H9 (cell line): ENCODE measurements at regions not wholly inside any gene's neighbourhood (a gene's known extent, or its start where the extent isn't known, plus 50 kb on each side); places are given as distances from the start of the nearest gene placed in this dataset.

ENCODE experiments used
- DNase-seq: peaks from one replicate; pipeline ENCODE4 v3.0.0-alpha.2; 2017
- H2AFZ ChIP-seq: one replicate; pipeline ENCODE4 v1.6.1; 2013; ENCODE audit warnings: mild to moderate bottlenecking, low read length, control low read depth, moderate library complexity
- H2AK5ac ChIP-seq: 2 replicates; pipeline ENCODE4 v1.6.1; 2013; ENCODE audit warnings: low read length, control low read depth, mixed read lengths; ENCODE audit not compliant: insufficient read length
- H2BK120ac ChIP-seq: one replicate; pipeline ENCODE4 v1.6.1; 2013; ENCODE audit warnings: low read depth, mild to moderate bottlenecking, low read length, control low read depth, inconsistent platforms; ENCODE audit not compliant: poor library complexity, severe bottlenecking
- H2BK12ac ChIP-seq: 2 replicates; pipeline ENCODE4 v1.6.1; 2013; ENCODE audit warnings: low read length, control low read depth, mixed read lengths, low read depth; ENCODE audit not compliant: insufficient read length
- H2BK15ac ChIP-seq: 2 replicates; pipeline ENCODE4 v1.6.1; 2013; ENCODE audit warnings: low read depth, low read length, control low read depth
- H2BK20ac ChIP-seq: one replicate; pipeline ENCODE4 v1.6.1; 2013; ENCODE audit warnings: low read depth, mild to moderate bottlenecking, low read length, control low read depth, inconsistent platforms; ENCODE audit not compliant: poor library complexity, severe bottlenecking
- H2BK5ac ChIP-seq: 2 replicates; pipeline ENCODE4 v1.6.1; 2013; ENCODE audit warnings: low read length, control low read depth, mixed read lengths; ENCODE audit not compliant: insufficient read length
- H3K14ac ChIP-seq: 2 replicates; pipeline ENCODE4 v1.6.1; 2013; ENCODE audit warnings: low read length, control low read depth; ENCODE audit not compliant: insufficient read depth
- H3K18ac ChIP-seq: 2 replicates; pipeline ENCODE4 v1.6.1; 2013; ENCODE audit warnings: low read depth, mild to moderate bottlenecking, mixed read lengths, low read length, control low read depth; ENCODE audit not compliant: insufficient read length
- H3K23ac ChIP-seq: 2 replicates; pipeline ENCODE4 v1.6.1; 2013; ENCODE audit warnings: low read length, control low read depth, mixed read lengths, low read depth; ENCODE audit not compliant: insufficient read length
- H3K23me2 ChIP-seq: 2 replicates; pipeline ENCODE4 v1.6.1; 2013; ENCODE audit warnings: low read depth, mild to moderate bottlenecking, mixed read lengths, low read length, control low read depth; ENCODE audit not compliant: insufficient read length, poor library complexity, severe bottlenecking
- H3K27ac ChIP-seq: 2 replicates; pipeline ENCODE4 v1.5.1; 2013; ENCODE audit warnings: low read length, control low read depth, mixed read lengths, low read depth; ENCODE audit not compliant: insufficient read length
- H3K27me3 ChIP-seq: 2 replicates; pipeline ENCODE4 v1.6.1; 2013; ENCODE audit warnings: low read length, control low read depth, inconsistent platforms; ENCODE audit not compliant: insufficient read depth
- H3K4ac ChIP-seq: 2 replicates; pipeline ENCODE4 v1.6.1; 2013; ENCODE audit warnings: low read depth, mild to moderate bottlenecking, control low read depth, inconsistent platforms, low read length, moderate library complexity
- H3K4me1 ChIP-seq: 2 replicates; pipeline ENCODE4 v1.6.1; 2013; ENCODE audit warnings: low read length, control low read depth, inconsistent platforms; ENCODE audit not compliant: insufficient read depth
- H3K4me2 ChIP-seq: 2 replicates; pipeline ENCODE4 v1.6.1; 2013; ENCODE audit warnings: low read length, control low read depth, mixed read lengths; ENCODE audit not compliant: insufficient read length, insufficient read depth
- H3K56ac ChIP-seq: 2 replicates; pipeline ENCODE4 v1.6.1; 2013; ENCODE audit warnings: low read depth, mild to moderate bottlenecking, mixed read lengths, low read length, control low read depth; ENCODE audit not compliant: insufficient read length
- H3K79me1 ChIP-seq: 2 replicates; pipeline ENCODE4 v1.6.1; 2013; ENCODE audit warnings: low read depth, mild to moderate bottlenecking, moderate library complexity, low read length, control low read depth, inconsistent platforms; ENCODE audit not compliant: insufficient read depth, poor library complexity, severe bottlenecking
- H3K79me2 ChIP-seq: 2 replicates; pipeline ENCODE4 v1.6.1; 2013; ENCODE audit warnings: low read length, control low read depth, inconsistent platforms; ENCODE audit not compliant: insufficient read depth
- H3K9ac ChIP-seq: 2 replicates; pipeline ENCODE4 v1.6.1; 2013; ENCODE audit warnings: low read length, control low read depth, mixed read lengths; ENCODE audit not compliant: insufficient read length; ENCODE audit errors: extremely low read depth
- H3K9me3 ChIP-seq: one replicate; pipeline ENCODE4 v1.6.1; 2013; ENCODE audit warnings: low read depth, low read length, inconsistent platforms; ENCODE audit not compliant: control insufficient read depth
- H3T11ph ChIP-seq: one replicate; pipeline ENCODE4 v1.6.1; 2013; ENCODE audit warnings: mild to moderate bottlenecking, low read length, control low read depth, inconsistent platforms
- H4K20me1 ChIP-seq: one replicate; pipeline ENCODE4 v1.6.1; 2013; ENCODE audit not compliant: control insufficient read depth, insufficient read length, insufficient read depth
- H4K5ac ChIP-seq: 2 replicates; pipeline ENCODE4 v1.6.1; 2013; ENCODE audit warnings: low read depth, mild to moderate bottlenecking, mixed read lengths, low read length, control low read depth; ENCODE audit not compliant: insufficient read length
- H4K8ac ChIP-seq: replicated peaks from 2 replicates; pipeline ENCODE4 v1.6.1; 2013; ENCODE audit warnings: low read length, control low read depth, mixed read lengths, low read depth; ENCODE audit not compliant: insufficient read length
- H4K91ac ChIP-seq: 2 replicates; pipeline ENCODE4 v1.6.1; 2013; ENCODE audit warnings: low read depth, mild to moderate bottlenecking, moderate library complexity, mixed read lengths, low read length, control low read depth; ENCODE audit not compliant: insufficient read length
- H3K27ac Mint-ChIP-seq, 3 experiments: 2 replicates in 2 of 3; 3 replicates in 1 of 3; pipeline ENCODE4 v1.8.0; 2020 to 2021; ENCODE audit warnings: mixed read lengths in 3 of 3, mild to moderate bottlenecking in 1 of 3, moderate library complexity in 1 of 3
- H3K27me3 Mint-ChIP-seq: 2 replicates; pipeline ENCODE4 v1.8.0; 2021; ENCODE audit warnings: low read depth, mild to moderate bottlenecking, moderate library complexity, mixed read lengths
- H3K36me3 Mint-ChIP-seq, 3 experiments: 2 replicates in 2 of 3; 3 replicates in 1 of 3; pipeline ENCODE4 v1.8.0; 2020 to 2021; ENCODE audit warnings: low read depth in 3 of 3, mixed read lengths in 3 of 3; ENCODE audit not compliant: insufficient read depth in 1 of 3
- H3K4me1 Mint-ChIP-seq, 2 experiments: 2 replicates each; pipeline ENCODE4 v1.8.0; 2020; ENCODE audit warnings: mixed read lengths in 2 of 2
- H3K4me3 Mint-ChIP-seq, 2 experiments: 2 replicates in 1 of 2; 3 replicates in 1 of 2; pipeline ENCODE4 v1.8.0; 2020 to 2021; ENCODE audit warnings: mild to moderate bottlenecking in 2 of 2, mixed read lengths in 2 of 2, moderate library complexity in 1 of 2
- H3K9me3 Mint-ChIP-seq, 2 experiments: 2 replicates in 1 of 2; 3 replicates in 1 of 2; pipeline ENCODE4 v1.8.0; 2020; ENCODE audit warnings: mild to moderate bottlenecking in 2 of 2, mixed read lengths in 2 of 2, moderate library complexity in 1 of 2
- WGBS: extraction: QIAGEN DNeasy Blood & Tissue Kit; methylation state at CpG from one replicate; pipeline ENCODE4 v1.1.7; 2013; ENCODE audit warnings: missing lambda C conversion rate, low lambda C conversion rate, mixed read lengths; ENCODE audit not compliant: insufficient read length; ENCODE audit errors: extremely low coverage; 5-methylcytosine and 5-hydroxymethylcytosine counted together
- TF ChIP-seq, protein P1 (sequence below): fragments of 200-600 bp; sonication (generic); conservative IDR thresholded peaks from 3 replicates; pipeline ENCODE4 v1.8.0; 2021; ENCODE audit warnings: antibody characterized with exemption, mild to moderate bottlenecking

- Histone ChIP-seq H3K79me1 (no peaks in the 10 kb centered on the region), H2BK5ac (no peak overlapping the region), H3K27me3 (no peaks in the 10 kb centered on the region), H3K27ac (no peak overlapping the region), H2BK12ac (no peak overlapping the region), H3K4me2 (no peak overlapping the region), H3T11ph (no peak overlapping the region), H2BK15ac (no peak overlapping the region), H3K9me3 (no peaks in the 10 kb centered on the region), H3K79me2 (no peaks in the 10 kb centered on the region), H3K23me2 (no peaks in the 10 kb centered on the region), H4K5ac (no peak overlapping the region), H3K9ac (no peak overlapping the region), H2BK120ac (no peak overlapping the region), H2AK5ac (no peak overlapping the region), H3K18ac (no peak overlapping the region), H3K14ac (no peak overlapping the region), H4K20me1 (no peaks in the 10 kb centered on the region), H3K4ac (no peak overlapping the region), H4K8ac (no peak overlapping the region), H3K56ac (no peak overlapping the region), H3K4me1 (0 out of 2 replicates have a peak, but pooled peaks cover 1% of the 10 kb centered on the region), H3K23ac (no peak overlapping the region), H2BK20ac (no peak overlapping the region), H2AFZ (no peak overlapping the region), H4K91ac (no peak overlapping the region)
- TF ChIP-seq, protein P1, sequence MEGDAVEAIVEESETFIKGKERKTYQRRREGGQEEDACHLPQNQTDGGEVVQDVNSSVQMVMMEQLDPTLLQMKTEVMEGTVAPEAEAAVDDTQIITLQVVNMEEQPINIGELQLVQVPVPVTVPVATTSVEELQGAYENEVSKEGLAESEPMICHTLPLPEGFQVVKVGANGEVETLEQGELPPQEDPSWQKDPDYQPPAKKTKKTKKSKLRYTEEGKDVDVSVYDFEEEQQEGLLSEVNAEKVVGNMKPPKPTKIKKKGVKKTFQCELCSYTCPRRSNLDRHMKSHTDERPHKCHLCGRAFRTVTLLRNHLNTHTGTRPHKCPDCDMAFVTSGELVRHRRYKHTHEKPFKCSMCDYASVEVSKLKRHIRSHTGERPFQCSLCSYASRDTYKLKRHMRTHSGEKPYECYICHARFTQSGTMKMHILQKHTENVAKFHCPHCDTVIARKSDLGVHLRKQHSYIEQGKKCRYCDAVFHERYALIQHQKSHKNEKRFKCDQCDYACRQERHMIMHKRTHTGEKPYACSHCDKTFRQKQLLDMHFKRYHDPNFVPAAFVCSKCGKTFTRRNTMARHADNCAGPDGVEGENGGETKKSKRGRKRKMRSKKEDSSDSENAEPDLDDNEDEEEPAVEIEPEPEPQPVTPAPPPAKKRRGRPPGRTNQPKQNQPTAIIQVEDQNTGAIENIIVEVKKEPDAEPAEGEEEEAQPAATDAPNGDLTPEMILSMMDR = no peak
- no peak overlapping the region for H3K27ac Mint-ChIP-seq
- H3K36me3 Mint-ChIP-seq = no peaks in the 10 kb centered on the region
- no CpG with 5 or more reads among the region's 9 CpGs for WGBS
- H3K4me3 Mint-ChIP-seq = no peak overlapping the region
- DNase-seq = no peak
- peaks cover 5 to 15% of the 10 kb centered on the region in 2 experiments; a peak in 2 of 4 replicates for H3K4me1 Mint-ChIP-seq
- H3K27me3 Mint-ChIP-seq = no peaks in the 10 kb centered on the region
- H3K9me3 Mint-ChIP-seq = peaks cover 0 to 3% of the 10 kb centered on the region in 2 experiments; a peak in 1 of 5 replicates
These were observed 273.8 kb downstream of the RPS6KC1 start for GRCh38 chr1:213324859-213325258.
